Glomerular visceral epithelial cell (primary cell): ENCODE measurements at regions not wholly inside any gene's neighbourhood (a gene's known extent, or its start where the extent isn't known, plus 50 kb on each side); places are given as distances from the start of the nearest gene placed in this dataset.

Experiments used
- DNase-seq: peaks from one replicate; pipeline ENCODE4 v3.0.0-alpha.2; 2016; ENCODE audit errors: extremely low spot score

DNA sequence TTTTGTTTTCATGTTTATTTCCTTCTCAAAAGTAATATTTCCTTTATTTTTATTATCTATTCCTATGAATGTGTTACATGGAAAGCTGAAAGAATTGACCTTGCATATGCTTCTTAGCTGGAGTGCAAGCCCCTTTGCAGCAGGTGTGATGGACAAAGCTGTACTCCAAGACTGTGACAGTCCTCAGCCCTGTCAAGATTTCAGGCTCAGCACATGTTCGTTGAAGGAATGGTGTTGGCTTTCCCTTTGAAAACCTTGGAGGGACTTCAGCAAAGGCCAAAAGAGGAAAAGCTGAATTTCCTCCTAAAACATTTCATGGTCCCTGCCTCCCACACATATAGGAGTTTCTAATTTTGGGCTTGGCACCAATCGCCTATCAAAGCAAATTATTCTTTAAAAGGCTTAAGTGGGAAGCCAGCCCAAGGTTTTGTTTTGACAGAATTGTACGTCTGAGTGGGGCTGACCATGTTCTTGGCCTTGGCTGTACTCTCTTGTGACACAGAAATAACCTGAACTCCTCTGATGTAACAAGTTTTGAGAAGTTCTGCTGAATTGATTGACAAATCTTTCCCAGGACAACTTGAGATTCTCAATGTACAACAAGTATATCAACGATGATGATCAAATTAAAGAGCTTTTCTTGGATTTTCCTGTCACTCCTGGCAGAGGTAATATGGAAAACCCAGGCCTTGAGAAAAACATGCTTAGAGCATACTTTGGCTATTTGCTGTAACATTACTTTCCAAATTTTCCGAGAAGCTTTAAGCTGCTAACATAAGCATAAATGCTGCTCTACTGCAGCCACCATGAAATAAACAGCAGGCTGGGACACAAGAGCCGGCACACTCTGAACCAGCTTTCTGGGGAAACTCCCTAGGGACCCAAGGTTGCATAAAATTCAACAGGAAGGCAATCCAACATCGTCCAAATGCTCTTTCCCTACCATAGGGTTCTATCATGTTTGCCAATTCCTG, 135.7 kb upstream of the ZNF648 start:
- no peak for DNase-seq

DNA sequence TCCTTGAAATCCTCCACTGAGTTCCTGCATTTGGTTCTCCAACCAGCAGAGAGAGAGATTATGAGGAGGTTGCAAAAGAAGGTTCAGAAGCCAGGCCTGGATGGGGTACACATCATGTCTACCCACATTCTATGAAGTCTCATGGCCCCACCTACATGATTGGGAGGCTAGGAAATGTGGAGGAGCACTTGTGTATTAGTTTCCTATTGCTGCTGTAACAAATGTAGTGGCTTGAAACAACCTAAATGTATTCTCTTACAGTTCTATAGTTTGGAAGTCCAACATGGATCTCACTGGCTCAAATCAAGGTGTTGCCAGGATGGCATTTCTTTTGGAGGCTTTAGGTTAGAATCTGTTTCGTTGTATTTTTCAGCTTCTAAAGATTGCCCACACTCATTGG, 134.2 kb upstream of the ZNF648 start:
- no peak for DNase-seq

GRCh38 chr1:182193908-182194550, 132.5 kb upstream of the ZNF648 start:
- no peak for DNase-seq

DNA sequence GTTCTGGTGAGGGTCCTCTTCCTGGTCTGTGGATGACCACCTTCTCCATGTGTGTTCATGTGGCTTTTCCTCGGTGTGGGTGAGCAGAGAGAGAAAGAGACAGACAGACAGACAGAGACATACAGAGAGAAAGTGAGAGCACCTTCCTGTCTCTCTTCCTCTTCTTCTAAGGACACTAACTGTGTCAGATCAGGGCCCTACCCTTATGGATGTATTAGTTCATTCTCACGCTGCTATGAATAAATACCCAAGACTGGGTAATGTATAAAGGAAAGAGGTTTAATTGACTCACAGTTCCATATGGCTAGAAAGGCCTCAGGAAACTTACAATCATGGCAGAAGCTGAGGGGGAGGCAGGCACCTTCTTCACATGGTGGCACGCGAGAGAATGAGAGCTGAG, 131.5 kb upstream of the ZNF648 start:
- no peak for DNase-seq

GRCh38 chr1:182192215-182192614, 130.7 kb upstream of the ZNF648 start:
- no peak for DNase-seq

DNA sequence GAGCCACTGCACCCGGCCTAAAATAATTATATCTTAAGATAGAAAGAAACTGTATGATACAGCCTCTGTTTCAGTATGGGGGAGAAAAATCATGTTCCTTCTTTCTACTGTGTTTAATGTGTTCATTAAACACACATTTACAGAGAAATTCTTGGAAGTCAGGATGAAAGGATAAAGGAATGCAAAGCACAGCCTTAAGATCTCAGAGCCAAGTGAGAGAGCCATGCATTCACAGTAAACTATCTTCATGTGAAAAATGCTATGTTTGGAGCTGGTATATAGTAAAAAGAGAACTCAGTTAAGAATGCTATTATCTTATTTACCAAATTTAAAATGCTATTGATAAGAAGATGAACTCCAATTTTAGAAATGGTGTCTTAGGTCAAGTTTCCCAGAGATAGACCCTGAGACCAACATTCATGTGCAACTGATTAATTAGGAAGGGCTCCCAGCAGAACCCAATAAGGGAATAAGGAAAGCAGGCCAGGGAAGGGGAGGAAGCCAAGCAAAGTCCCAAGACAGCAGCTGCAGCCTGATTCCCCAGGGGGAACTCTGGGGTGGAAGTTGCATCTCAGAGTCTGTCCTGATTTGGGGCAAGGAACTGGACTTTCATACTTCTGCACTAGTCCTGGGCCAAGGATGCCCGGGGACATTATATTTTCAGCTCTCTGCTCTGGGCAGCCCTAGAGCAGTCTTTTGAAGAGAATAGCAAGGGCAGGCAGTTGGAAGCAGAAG, 130.0 kb upstream of the ZNF648 start:
- no peak for DNase-seq

DNA sequence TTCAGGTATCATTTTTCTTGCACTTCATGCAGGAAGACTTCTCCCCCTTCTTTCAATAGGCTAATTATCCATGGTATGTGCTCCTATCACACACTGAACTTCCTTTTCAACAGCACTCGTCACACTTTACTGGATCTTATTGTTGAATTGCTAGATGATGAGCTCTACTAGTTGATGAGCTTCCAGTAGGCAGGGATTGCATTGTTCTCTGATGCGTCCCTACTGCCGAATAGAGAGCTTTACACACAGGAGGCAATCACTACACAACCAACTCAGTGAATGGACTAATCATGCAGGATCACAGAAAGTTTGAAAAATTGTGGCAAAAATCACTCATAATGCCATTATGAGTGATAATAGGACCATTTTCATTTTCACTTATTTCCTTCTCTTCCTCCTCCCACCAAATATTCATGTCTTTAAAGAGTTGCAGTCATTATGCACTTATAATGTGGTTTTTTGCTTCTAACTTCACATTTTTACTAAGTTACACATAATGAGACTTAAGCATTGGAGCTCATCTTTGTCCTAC, 128.1 kb upstream of the ZNF648 start:
- DNase-seq = no peak

DNA sequence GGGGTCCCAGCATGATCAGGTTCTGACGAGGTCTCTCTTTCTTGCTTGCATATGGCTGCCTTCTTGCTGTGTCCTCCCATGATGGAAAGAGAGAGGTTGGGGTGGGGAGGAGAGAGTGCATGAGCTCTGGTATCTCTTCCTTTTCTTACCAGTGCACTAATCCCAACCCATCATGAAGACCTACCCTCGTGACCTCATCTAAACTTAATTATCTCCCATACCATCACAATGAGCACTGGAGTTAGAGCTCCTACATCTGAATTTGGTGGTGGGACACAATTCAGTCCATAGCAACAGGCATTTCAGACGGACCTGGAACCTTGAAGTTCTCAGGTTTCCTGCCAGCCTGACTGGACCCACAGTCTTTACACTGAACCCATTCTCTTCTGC, 125.2 kb upstream of the ZNF648 start:
- no peak for DNase-seq

GRCh38 chr1:182185842-182186756, 124.6 kb upstream of the ZNF648 start:
- peak; percentile 57 for DNase-seq

GRCh38 chr1:182185136-182185535, 123.6 kb upstream of the ZNF648 start:
- DNase-seq = no peak

GRCh38 chr1:182183606-182184005, 122.1 kb upstream of the ZNF648 start:
- no peak for DNase-seq

DNA sequence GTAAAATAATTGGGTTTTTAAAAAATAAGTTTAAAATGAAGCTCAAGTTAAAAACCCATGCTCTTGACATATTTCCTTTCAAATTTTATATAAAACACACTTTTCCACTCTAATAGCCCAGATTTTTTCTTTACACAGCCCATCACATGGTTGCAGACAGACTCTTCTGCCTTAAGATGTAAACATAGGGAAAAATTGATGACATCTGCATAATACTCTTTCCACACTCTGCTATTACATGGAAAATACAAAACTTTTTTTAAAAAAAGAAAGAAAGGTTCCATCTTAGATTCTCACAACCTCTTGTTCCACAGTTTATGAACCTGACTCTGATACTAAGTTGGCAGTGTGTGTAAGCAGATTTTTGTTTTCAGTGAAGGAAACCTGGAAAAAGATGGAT, 120.8 kb upstream of the ZNF648 start:
- no peak for DNase-seq

GRCh38 chr1:182181167-182181572, 119.7 kb upstream of the ZNF648 start:
- DNase-seq = no peak

DNA sequence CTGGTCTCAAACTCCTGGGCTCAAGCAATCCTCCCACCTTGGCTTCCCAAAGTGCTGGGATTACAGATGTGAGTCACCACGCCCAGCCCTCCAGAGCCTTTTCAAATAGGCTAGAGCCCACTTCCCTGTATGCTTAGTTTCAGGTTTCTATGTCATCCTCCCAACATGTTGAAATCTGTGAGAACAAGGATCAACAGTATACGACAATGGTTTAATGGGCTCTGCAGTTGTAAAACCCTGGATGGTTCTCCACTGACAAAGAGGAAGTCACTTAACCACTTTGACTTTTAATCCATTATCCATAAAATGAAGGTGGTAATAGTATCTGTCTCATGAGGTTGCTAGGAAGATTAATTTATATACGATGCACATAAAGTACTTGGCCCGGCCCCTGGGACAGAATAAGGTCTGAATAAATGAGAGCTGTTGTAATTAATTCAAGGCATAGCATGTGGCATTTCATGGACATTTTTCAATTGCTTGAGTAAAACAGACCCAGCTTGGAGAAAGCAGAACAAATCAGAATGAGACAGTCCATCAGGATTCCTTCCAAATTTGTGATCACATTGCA, 113.9 kb upstream of the ZNF648 start:
- no peak for DNase-seq

DNA sequence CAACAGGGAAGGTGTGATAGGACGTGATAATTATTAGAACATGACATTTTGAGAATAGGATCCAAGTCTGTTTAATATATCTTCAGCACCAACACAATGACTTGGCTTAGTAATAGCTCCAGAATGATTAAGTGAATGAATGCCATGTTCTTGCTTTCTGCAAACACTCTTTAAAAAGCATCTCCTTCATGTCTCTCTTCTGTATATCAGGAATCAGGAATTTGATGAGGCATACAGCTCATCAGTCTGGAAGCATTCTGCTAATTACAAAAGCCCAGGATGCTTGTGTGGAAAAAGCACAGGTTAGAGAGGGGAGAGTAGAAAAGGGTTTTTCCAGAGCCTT, 113.0 kb upstream of the ZNF648 start:
- DNase-seq = no peak

DNA sequence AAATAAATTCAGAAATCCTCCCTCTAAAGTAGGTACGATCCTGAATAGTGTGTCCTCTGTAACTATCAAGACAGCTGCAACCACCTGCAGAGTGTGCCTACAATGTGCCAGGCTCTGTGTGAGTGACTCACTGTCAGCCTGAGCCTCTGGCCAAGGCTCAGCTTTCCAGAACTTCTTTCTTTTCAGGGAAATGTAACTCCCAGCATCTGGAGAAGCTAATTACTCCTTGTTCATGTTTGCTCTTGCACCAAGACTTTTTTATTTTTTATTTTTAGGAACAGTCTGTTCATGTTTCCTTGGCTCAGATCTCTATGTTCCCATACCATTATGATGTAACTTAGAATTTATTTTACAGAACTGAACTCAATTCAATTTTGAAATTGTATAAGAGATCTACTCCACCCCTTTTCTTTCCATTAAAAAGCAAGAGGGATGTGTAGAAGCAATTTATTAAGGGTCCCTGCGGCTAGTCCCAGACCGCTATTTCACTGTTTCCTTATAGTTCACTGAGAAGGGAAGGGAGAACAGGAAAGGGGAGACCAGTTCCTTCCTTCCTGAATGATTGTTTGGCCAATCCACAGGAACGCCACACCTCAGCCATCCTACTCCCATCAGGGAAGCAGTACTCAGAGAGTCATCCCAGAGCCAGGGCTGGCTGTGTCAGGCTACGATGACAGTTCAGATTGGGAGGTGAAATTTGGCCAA, 112.4 kb upstream of the ZNF648 start:
- no peak for DNase-seq

DNA sequence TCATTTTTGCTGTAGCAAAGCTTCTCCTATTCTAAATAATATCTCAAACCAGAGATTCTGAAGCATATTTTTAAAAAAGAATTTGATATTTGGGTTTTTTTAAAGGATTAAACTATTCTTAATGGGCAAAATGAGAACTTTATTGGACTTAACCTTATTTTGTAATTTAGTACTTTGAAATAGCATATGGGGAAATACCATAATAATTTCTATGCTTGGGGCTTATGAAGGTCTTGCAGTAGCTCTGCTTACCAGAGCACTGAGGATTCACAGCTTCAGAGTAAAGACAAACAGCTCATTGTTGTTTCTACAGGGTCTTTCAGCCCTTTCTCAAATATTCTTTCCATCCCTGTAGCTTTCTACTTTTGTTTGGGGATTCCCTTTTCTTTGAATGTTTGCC, 111.2 kb upstream of the ZNF648 start:
- no peak for DNase-seq

DNA sequence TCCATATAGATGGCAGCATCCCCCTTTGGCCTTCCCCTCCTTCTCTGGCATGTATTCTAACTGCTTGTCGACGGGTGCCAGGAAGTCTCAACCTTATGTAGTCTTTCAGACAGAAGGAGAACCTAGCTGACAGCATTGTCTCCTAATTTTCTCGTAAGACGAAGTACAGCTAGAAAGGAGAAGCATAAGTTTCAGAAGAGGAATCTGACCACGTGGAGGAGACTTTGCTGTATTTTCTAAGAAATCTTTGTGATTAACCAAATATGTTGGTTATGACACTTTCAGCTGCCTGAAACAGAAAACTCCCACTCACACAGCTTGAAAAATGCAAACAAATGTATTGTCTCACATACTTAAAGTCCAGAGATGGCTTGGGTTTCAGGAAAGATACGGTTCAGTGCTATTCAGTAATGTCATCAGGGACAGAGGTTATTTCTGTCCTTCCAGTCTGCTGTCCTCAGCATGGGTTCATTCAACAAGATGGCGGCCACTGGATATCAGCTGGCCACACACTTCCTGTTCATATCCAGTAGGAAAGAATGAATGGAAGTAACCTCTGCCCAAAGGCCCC, 109.5 kb upstream of the ZNF648 start:
- DNase-seq = no peak

GRCh38 chr1:182169203-182169602, 107.7 kb upstream of the ZNF648 start:
- no peak for DNase-seq

DNA sequence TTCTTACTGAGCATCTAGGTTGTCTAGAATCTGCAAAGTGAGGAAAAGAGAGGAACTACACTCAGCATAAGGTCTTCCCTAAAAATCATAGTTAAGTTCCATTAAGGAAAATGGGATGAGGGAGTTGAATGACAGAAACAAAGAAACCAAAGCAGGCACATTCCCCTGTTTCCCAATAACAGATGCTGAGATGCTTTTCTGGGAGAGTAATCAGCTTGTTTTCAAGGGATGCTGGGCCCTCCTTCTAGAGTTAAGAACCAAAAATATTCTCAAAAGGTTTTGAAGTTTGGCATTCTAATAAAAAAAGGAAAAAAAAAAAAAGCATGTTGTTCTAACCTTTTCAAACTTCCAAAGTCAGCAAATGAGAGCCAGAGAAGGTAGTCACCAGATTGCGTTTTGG, 105.2 kb upstream of the ZNF648 start:
- no peak for DNase-seq
